Epithelial cell of prostate (primary cell): ENCODE measurements at regions not wholly inside any gene's neighbourhood (a gene's known extent, or its start where the extent isn't known, plus 50 kb on each side); places are given as distances from the start of the nearest gene placed in this dataset.

Source experiments
- DNase-seq: peaks from one replicate; pipeline ENCODE4 v3.0.0-alpha.2; 2011; ENCODE audit warnings: low read depth, low spot score
- H3K27ac ChIP-seq: fragments of 450-650 bp; 2 replicates; pipeline ENCODE4 v1.5.1; 2017; ENCODE audit warnings: mild to moderate bottlenecking

- H3K27ac ChIP-seq: no peak overlapping the region
- DNase-seq: no peak
Observed at GRCh38 chr6:65948062-65948461, 241.0 kb upstream of the EYS start.

- no peak for DNase-seq
- no peak overlapping the region for H3K27ac ChIP-seq
Observed at GRCh38 chr6:65943548-65943947, 236.5 kb upstream of the EYS start.

- DNase-seq: no peak
- no peak overlapping the region for H3K27ac ChIP-seq
Observed at GRCh38 chr6:65943051-65943450, 236.0 kb upstream of the EYS start.

GRCh38 chr6:65938000-65938399 lies 231.0 kb upstream of the EYS start:
- H3K27ac ChIP-seq: no peak overlapping the region
- DNase-seq: no peak

GRCh38 chr6:65935412-65935811 lies 228.4 kb upstream of the EYS start:
- no peak for DNase-seq
- H3K27ac ChIP-seq: no peak overlapping the region

- no peak for DNase-seq
- no peak overlapping the region for H3K27ac ChIP-seq
Observed at GRCh38 chr6:65933390-65933789, 226.4 kb upstream of the EYS start.

GRCh38 chr6:65927141-65927540 lies 220.1 kb upstream of the EYS start:
- no peak overlapping the region for H3K27ac ChIP-seq
- no peak for DNase-seq

- no peak overlapping the region for H3K27ac ChIP-seq
- no peak for DNase-seq
Observed at GRCh38 chr6:65924411-65924810, 217.4 kb upstream of the EYS start.

GRCh38 chr6:65922049-65922448 lies 215.0 kb upstream of the EYS start:
- H3K27ac ChIP-seq: no peak overlapping the region
- DNase-seq: no peak

- no peak for DNase-seq
- no peak overlapping the region for H3K27ac ChIP-seq
Observed at GRCh38 chr6:65908065-65908464, 201.0 kb upstream of the EYS start.

GRCh38 chr6:65903992-65904391 lies 197.0 kb upstream of the EYS start:
- DNase-seq: no peak
- H3K27ac ChIP-seq: no peak overlapping the region

GRCh38 chr6:65900928-65901327 lies 193.9 kb upstream of the EYS start:
- H3K27ac ChIP-seq: no peak overlapping the region
- DNase-seq: no peak

- no peak for DNase-seq
- H3K27ac ChIP-seq: no peak overlapping the region
Observed at GRCh38 chr6:65896140-65896539, 189.1 kb upstream of the EYS start.

GRCh38 chr6:65876668-65877067 lies 169.6 kb upstream of the EYS start:
- no peak overlapping the region for H3K27ac ChIP-seq
- DNase-seq: no peak

- H3K27ac ChIP-seq: no peak overlapping the region
- no peak for DNase-seq
Observed at GRCh38 chr6:65852369-65852852, 145.4 kb upstream of the EYS start.

- no peak overlapping the region for H3K27ac ChIP-seq
- DNase-seq: no peak
Observed at GRCh38 chr6:65830151-65830550, 123.1 kb upstream of the EYS start.

- no peak overlapping the region for H3K27ac ChIP-seq
- no peak for DNase-seq
Observed at GRCh38 chr6:65819152-65819551, 112.1 kb upstream of the EYS start.

GRCh38 chr6:65818576-65818975 lies 111.5 kb upstream of the EYS start:
- DNase-seq: no peak
- H3K27ac ChIP-seq: no peak overlapping the region

- no peak for DNase-seq
- no peak overlapping the region for H3K27ac ChIP-seq
Observed at GRCh38 chr6:65816991-65817390, 110.0 kb upstream of the EYS start.

GRCh38 chr6:65814071-65814470 lies 107.0 kb upstream of the EYS start:
- no peak overlapping the region for H3K27ac ChIP-seq
- no peak for DNase-seq

- no peak for DNase-seq
- H3K27ac ChIP-seq: no peak overlapping the region
Observed at GRCh38 chr6:65803186-65803585, 96.2 kb upstream of the EYS start.

GRCh38 chr6:65799389-65799788 lies 92.4 kb upstream of the EYS start:
- DNase-seq: no peak
- no peak overlapping the region for H3K27ac ChIP-seq
